OCI-LY3 (cell line): ENCODE measurements at regions not wholly inside any gene's neighbourhood (a gene's known extent, or its start where the extent isn't known, plus 50 kb on each side); places are given as distances from the start of the nearest gene placed in this dataset.

Experiments used
- H2AFZ ChIP-seq: fragments of 200-600, 300-600 bp; shearing (Covaris generic); 2 replicates; pipeline ENCODE4 v1.6.0; 2014; ENCODE audit warnings: antibody characterized with exemption, low read depth, low read length
- H3K27ac ChIP-seq: fragments of 200-600, 300-600 bp; sonication (generic); 2 replicates; pipeline ENCODE4 v1.5.1; 2014; ENCODE audit warnings: mild to moderate bottlenecking, low read length, moderate library complexity, mixed read lengths
- H3K27me3 ChIP-seq: fragments of 200-600, 300-600 bp; sonication (generic); 2 replicates; pipeline ENCODE4 v1.6.1; 2014; ENCODE audit warnings: low read depth, low read length, mixed read lengths
- H3K36me3 ChIP-seq: fragments of 200-600, 300-600 bp; sonication (generic); replicated peaks from 2 replicates; pipeline ENCODE3; 2014; ENCODE audit warnings: low read depth, low read length, mixed read lengths
- H3K4me1 ChIP-seq: fragments of 300-600, 200-600 bp; sonication (generic); 2 replicates; pipeline ENCODE4 v1.6.1; 2014; ENCODE audit warnings: low read length, mixed read lengths
- H3K4me2 ChIP-seq: fragments of 200-600, 300-600 bp; sonication (generic); 2 replicates; pipeline ENCODE4 v1.6.1; 2014; ENCODE audit warnings: low read length, mixed read lengths
- H3K4me3 ChIP-seq: fragments of 300-600, 200-600 bp; sonication (generic); 2 replicates; pipeline ENCODE4 v1.5.1; 2014; ENCODE audit warnings: antibody characterized with exemption, mild to moderate bottlenecking, low read length, moderate library complexity
- H3K79me2 ChIP-seq: fragments of 300-600, 200-600 bp; shearing (Covaris generic); 2 replicates; pipeline ENCODE4 v1.6.1; 2014; ENCODE audit warnings: mild to moderate bottlenecking, low read length, mixed read lengths
- H3K9ac ChIP-seq: fragments of 300-600, 200-600 bp; shearing (Covaris generic); 2 replicates; pipeline ENCODE4 v1.6.0; 2014; ENCODE audit warnings: mild to moderate bottlenecking, low read length, moderate library complexity
- H3K9me3 ChIP-seq: fragments of 200-600, 300-600 bp; shearing (Covaris generic); 2 replicates; pipeline ENCODE4 v1.6.1; 2014; ENCODE audit warnings: low read length, mixed read lengths; ENCODE audit not compliant: insufficient read depth
- H4K20me1 ChIP-seq: fragments of 200-600, 300-600 bp; sonication (generic); 2 replicates; pipeline ENCODE4 v1.6.1; 2016; ENCODE audit warnings: low read length, mixed read lengths; ENCODE audit not compliant: insufficient read depth
- EZH2phosphoT487 ChIP-seq: fragments of 200-600 bp; shearing (Covaris generic); IDR thresholded peaks from 2 replicates; pipeline ENCODE4 v1.6.1; 2018; ENCODE audit warnings: antibody characterized with exemption, mixed run types, low read depth
- TF ChIP-seq, protein P1 (sequence below): fragments of 200-600, 300-600 bp; sonication (generic); IDR thresholded peaks from 2 replicates; pipeline ENCODE4 v1.5.1; 2014; ENCODE audit warnings: antibody characterized with exemption, low read length, low read depth

DNA sequence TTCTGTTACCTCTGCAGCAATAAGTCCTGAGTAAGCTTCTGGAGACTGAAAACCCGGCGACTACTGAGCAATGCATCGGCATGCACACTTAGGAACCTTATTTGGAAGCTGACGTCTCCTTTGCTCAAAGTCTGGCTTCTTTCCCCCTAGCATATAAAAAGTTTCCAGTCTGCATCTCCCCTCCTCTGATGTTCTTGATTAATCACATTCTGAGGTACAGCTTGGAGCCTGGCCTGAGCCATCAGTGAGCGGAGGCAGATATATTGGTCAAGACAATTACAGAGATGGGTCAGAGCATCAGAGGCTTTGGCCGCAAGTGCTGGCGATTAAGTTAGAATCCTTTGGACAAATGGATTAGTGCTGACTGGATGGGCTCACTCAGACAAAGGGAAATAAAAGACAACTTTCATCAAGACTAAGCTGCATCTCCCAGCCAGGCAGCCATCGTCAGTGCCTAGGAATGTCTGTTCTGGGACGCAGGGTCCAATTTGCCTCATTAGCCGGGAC lies 140.7 kb downstream of the MTX3 start:
- Histone ChIP-seq H3K36me3 (no peaks in the 10 kb centered on the region), H4K20me1 (no peaks in the 10 kb centered on the region), H3K9ac (no peak overlapping the region), H2AFZ (no peak overlapping the region), H3K4me3 (no peak overlapping the region), H3K9me3 (no peaks in the 10 kb centered on the region), H3K27ac (no peak overlapping the region), H3K4me2 (no peak overlapping the region), H3K27me3 (0 out of 2 replicates have a peak, but pooled peaks cover 10% of the 10 kb centered on the region), H3K79me2 (no peaks in the 10 kb centered on the region), H3K4me1 (no peaks in the 10 kb centered on the region)
- no peak for TF ChIP-seq EZH2phosphoT487

- 0 out of 2 replicates have a peak, but pooled peaks cover 6% of the 10 kb centered on the region for H3K27me3 ChIP-seq
- H3K27ac ChIP-seq, result no peak overlapping the region
- no peak overlapping the region for H3K4me3 ChIP-seq
- H4K20me1 ChIP-seq, result no peaks in the 10 kb centered on the region
- H3K4me1 ChIP-seq, result no peaks in the 10 kb centered on the region
- no peaks in the 10 kb centered on the region for H3K36me3 ChIP-seq
- H3K4me2 ChIP-seq, result no peak overlapping the region
- TF ChIP-seq EZH2phosphoT487, result no peak
- TF ChIP-seq, protein P1, sequence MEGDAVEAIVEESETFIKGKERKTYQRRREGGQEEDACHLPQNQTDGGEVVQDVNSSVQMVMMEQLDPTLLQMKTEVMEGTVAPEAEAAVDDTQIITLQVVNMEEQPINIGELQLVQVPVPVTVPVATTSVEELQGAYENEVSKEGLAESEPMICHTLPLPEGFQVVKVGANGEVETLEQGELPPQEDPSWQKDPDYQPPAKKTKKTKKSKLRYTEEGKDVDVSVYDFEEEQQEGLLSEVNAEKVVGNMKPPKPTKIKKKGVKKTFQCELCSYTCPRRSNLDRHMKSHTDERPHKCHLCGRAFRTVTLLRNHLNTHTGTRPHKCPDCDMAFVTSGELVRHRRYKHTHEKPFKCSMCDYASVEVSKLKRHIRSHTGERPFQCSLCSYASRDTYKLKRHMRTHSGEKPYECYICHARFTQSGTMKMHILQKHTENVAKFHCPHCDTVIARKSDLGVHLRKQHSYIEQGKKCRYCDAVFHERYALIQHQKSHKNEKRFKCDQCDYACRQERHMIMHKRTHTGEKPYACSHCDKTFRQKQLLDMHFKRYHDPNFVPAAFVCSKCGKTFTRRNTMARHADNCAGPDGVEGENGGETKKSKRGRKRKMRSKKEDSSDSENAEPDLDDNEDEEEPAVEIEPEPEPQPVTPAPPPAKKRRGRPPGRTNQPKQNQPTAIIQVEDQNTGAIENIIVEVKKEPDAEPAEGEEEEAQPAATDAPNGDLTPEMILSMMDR, result no peak
- H3K9ac ChIP-seq, result no peak overlapping the region
- no peaks in the 10 kb centered on the region for H3K9me3 ChIP-seq
- H3K79me2 ChIP-seq, result no peaks in the 10 kb centered on the region
- H2AFZ ChIP-seq, result no peak overlapping the region
Measured at GRCh38 chr5:79849486-79850315, 141.4 kb downstream of the MTX3 start.
